Neural progenitor cell (in vitro differentiated cells): ENCODE measurements at regions not wholly inside any gene's neighbourhood (a gene's known extent, or its start where the extent isn't known, plus 50 kb on each side); places are given as distances from the start of the nearest gene placed in this dataset.

Experiments used
- CTCF ChIP-seq: fragments of 200-600 bp; sonication (generic); IDR thresholded peaks from 2 replicates; pipeline ENCODE4 v1.5.1; 2017; ENCODE audit warnings: antibody characterized with exemption, mild to moderate bottlenecking
- EZH2 ChIP-seq: fragments of 200-600 bp; sonication (generic); IDR thresholded peaks from 2 replicates; pipeline ENCODE4 v1.6.1; 2017; ENCODE audit warnings: antibody characterized with exemption, mild to moderate bottlenecking, moderate library complexity

GRCh38 chr3:3305841-3306240, 126.3 kb upstream of the CRBN start:
- no peak for TF ChIP-seq CTCF
- no peak for TF ChIP-seq EZH2
